Activated T-helper 9 cell treated with anti-CD3 and anti-CD28 coated beads, Interleukin-2, amount 50 U/mL, for 16 hours (primary cell): ENCODE measurements at regions not wholly inside any gene's neighbourhood (a gene's known extent, or its start where the extent isn't known, plus 50 kb on each side); places are given as distances from the start of the nearest gene placed in this dataset.
"Not testable (repeated sequence)": the region's sequence is repeated elsewhere in the genome, so short reads cannot be mapped to it uniquely, and the experiment has no call there.

Experiments used
- DNase-seq: peaks from one replicate; pipeline ENCODE4 v3.0.0-alpha.2; 2020; ENCODE audit warnings: low read depth

DNA sequence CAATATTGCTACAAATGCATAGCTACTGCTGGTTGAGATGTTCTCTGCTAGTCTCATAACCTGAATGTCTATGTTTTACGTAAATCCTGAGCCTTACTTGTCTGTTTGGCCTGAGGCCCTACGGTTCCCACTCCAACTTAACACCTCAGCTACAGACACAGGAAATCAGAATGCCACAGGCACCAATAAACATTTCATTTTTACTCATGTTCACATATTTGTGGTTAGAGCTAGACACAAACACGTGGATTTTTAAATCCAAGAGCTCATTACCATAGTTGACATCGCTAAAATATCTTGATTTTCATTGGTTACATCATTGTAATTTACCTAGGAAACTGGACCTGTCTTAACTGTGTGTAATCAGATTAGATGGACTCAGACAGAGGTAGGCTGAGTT is 263.8 kb upstream of the CDH19 start:
- DNase-seq, result no peak

DNA sequence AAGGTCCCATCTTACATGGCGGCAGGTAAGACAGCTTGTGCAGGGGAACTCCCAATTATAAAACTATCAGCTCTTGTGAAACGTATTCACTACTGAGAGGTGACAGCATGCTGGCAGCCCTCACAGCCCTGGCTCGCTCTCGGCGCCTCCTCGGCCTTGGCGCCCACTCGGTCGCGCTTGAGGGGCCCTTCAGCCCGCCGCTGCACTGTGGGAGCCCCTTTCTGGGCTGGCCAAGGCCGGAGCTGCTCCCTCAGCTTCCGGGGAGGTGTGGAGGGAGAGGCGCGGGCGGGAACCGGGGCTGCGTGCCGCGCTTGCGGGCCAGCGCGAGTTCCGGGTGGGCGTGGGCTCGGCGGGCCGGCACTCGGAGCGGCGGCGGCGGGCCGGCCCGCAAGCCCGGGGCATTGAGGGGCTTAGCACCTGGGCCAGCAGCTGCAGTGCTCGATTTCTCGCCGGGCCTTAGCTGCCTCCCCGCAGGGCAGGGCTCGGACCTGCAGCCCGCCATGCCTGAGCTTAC is 262.6 kb upstream of the CDH19 start:
- not testable (repeated sequence) for DNase-seq

DNA sequence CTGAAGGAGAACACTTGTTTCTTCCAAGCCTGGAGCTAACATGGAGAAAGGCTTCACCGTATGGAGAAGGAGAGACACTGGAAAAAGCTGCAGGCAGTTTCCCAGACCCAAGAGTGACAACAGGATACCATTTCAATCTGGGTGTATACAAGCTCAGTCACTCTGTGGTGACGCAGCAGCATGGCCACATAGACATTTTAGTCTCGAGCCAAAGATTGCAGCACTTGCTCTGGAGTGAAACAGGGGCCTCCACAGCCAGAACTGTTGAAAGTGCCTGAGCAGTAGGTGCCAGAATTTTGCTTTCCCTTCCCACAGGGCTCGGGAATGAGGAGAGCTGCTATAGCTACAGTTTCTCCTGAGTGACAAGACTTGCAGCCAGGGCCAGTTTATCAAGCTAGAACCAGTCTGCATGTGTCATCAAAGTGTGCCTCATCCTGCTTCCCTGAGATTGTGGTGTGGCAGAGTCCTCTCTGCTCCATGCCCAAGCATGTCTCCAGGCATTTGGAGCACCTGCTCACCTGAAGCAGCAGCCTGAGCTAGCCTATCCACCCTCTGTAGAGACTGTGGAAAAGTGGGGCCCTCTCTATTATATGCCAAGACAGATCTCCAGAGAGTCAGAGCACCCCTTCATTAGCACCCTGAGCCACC is 234.6 kb upstream of the CDH19 start:
- no peak for DNase-seq

DNA sequence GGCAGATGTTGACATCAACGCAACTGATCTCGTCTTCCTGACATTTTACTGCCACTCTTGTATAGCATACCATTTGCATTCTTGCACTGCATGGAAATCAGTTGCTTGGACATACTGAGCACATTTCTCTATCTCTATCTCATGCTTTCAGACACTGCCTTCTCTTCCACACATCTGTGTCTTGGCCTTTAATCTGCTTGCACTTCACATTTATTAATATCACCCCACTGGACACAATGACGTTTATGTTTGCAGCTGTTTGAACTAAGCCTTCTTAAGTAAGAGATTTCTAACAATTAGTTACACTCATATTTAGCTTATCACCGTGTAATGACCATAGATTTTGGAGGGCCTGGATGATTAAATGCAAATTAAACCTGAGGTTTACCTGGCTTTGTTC is 229.8 kb upstream of the CDH19 start:
- no peak for DNase-seq

DNA sequence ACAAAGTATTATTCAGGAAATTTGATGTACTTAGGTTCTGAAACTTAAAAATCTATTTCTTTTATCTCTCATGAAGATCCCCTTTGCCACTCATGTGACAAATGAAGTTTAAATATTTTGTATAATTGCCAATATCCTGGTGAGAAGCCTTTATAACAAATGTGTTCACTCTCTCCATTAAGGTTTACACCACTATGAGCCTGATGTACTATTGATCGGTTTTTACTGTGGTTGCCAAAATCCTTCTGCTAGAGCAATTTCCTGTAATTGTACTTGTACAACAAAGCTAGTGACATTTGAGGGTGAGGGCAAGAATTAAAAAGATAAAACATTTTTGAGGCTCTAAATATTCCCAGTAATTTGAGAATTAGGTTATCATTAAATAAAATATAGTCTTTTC is 222.3 kb upstream of the CDH19 start:
- DNase-seq, result no peak

DNA sequence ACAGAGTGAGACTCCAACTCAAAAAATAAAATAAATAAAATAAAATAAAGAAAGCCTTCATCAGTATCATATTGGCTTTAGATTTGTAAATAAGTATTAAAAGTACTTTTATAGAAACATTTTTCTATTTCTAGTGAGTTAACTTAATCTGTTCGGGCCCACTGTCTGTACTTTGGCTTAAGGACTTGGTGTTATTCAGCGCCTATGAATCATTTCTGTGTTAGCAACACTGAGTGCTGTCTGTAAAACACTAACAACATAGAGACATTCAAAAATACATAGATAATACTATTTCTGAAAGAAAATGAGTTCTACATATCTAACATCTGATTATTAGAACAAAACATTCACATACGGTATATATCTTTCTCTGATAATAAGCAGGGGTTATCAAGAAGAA is 221.5 kb upstream of the CDH19 start:
- DNase-seq, result no peak

DNA sequence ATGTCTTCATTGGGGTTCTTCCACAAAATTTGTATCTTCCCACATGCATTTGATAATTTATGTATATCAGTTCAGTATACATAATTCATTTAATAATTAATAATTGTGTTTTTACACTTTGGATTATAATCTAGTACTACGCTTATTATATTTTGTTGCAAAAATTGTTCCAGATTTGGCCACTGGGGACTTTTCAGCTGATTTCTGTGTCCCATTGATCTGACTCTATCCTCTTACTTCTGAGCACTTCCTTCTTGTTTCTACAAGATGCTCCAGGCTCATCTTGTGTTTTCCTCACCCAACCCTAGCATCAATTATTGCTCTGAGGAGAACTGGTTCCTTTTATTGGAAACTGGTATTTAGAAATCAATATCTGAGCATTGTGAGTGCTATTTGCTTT is 215.3 kb upstream of the CDH19 start:
- no peak for DNase-seq

DNA sequence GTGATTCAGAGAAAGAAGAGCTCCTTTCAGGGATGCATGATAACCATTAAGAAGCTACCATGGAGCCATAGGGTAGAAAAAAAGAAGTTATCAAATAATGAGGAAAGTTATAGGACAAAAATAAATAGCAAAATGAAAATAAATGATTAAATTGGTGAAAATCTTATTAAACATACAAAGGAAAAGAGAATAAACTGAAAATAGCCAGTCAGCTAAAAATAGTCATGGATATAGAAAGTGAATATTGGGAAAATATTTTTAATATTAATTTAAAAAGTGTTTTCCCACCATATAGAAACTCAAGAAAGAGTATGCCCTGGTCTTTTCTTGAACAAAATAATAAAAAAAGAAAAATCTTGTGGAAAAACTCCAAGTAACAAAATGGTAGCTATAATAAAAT is 209.2 kb upstream of the CDH19 start:
- DNase-seq, result no peak

DNA sequence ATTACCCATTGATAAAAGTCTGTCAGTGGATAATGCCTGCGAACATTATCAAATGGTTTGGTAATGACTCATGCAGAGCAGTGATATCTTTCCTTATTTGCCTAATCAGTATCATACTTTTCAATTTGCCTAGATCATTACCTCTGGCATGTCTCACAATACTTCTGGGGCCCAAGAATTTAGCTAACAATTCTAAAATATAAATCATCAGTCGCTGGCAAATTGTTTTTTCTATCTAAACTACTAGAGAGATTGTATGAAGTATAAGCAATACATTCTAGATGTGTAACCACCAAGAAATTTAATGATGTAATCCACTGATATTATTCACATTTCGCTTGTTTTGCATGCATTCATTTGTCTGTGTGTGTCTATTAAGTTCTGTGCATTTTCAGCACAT is 191.2 kb upstream of the CDH19 start:
- DNase-seq, result no peak

DNA sequence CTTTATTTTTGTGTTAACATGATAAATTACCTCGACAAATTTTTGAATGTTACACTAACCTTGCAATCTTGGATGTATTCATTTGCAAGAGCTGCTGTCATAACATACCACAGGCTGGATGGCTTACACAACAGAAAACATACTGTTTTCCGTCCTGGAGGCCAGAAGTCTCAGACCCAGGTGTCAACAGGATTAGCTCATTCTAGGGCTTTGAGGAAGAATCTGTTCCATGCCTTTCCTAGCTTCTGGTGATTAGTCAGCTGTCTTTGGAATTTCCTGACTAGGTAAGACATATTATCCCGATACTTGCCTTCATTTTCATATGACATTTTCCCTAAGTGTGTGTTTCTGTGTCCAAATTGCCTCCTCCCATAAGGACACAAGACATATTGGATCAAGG is 188.6 kb upstream of the CDH19 start:
- no peak for DNase-seq

DNA sequence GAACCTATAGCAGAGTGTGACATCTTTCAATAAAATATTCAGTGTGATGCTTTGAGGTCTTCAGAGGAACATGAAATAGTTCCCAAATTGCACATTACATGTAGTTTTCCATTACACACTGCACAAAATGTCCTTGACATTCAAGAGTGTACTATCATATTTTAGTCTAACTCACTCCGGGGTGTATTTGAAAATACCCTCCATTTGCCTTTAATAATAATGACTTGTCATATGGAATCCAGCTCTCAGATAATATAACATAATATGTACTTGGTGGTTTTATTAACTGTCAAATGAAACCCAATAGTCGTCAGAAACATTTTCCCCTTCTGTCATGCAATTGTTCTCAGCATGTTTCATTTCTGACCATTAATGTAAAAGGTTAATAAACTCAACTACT is 176.7 kb upstream of the CDH19 start:
- no peak for DNase-seq

DNA sequence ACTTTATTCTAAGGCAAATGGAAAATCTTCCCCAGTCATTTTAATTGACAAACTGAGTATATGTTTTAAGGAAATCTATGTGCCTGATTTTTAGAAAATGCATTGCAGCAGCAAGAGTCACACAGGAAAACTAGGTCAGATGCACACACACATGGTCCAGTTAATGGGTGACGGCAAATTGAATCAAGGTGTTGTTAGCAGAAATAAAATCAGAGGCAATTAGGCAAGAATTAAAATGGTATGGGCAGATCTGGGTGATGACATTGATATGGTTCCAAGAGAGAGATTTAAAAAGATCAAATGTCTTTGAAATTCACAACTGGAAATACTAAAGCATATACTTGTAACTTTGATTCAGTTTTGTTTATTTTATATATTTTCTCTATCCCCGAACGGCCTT is 174.2 kb upstream of the CDH19 start:
- no peak for DNase-seq

DNA sequence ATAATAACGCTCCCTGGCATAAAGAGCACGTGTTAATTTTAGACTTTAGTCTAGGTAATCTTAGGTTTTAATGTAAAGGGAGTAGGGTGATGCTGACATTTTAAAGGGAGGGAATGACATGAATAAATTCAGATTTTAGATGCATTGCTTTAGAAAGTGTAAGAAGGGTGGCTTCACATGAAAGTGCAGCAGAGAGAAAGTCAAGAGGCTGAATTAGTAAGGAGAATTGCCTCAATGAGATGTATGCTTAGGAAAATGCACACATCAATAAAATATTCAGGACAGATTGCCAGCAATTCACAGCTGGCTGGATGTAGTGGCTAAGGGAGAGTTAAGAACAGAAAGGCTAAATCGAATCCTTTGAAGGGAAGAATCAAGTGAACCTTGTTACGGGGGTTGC is 165.5 kb upstream of the CDH19 start:
- no peak for DNase-seq

DNA sequence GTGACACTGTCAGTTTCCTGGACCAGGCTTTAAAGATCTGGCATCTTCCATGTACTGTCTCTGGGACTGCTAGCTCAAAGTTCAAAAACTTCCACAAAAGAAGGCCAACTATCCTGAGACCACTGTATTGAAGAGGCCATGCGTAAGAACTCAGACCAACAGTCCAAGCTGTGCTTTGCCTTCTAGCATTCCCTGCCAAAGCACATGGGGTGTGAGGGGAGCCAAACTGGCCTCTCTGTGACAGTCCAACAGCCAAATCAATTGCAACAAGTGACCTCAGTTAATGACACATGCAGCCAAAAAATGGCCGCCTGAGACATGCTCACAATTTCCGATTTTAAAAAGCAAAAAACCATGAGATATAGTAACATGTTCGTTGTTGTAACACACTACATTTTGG is 160.3 kb upstream of the CDH19 start:
- DNase-seq, result no peak

DNA sequence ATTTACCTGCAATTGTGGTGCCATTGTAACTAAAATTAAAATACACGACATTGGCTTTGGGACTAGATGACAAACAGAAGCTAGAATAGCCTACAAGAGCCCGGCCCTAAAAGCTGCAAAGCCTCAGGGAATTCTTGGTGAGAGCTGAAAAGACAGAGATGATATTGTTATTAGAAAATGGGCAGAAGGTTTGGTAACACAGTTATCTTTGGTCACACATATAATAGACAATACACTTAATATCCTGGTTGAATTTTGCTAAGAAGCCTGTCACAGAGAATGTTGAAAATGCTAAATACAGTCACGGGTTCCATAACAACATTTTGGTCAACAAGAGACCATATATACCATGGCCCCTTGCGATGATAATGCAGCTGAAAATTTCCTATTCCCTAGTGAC is 157.3 kb upstream of the CDH19 start:
- DNase-seq, result no peak

DNA sequence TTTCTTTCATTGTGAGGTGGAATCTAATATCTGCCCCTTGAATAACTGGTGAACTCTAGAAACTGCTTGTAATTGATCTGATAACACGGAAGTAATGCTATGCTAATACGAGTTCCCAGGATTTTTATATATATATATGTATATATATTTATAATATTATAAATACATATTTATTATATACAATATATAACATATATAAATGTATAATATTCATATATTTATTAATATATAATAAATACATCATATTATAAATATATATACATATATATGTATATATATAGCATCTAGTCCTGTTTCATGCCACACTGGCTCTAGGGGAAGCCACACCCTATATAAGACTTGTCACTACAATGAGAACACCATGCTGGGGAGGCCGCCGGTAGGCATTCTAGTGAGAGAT is 156.7 kb upstream of the CDH19 start:
- DNase-seq, result no peak

DNA sequence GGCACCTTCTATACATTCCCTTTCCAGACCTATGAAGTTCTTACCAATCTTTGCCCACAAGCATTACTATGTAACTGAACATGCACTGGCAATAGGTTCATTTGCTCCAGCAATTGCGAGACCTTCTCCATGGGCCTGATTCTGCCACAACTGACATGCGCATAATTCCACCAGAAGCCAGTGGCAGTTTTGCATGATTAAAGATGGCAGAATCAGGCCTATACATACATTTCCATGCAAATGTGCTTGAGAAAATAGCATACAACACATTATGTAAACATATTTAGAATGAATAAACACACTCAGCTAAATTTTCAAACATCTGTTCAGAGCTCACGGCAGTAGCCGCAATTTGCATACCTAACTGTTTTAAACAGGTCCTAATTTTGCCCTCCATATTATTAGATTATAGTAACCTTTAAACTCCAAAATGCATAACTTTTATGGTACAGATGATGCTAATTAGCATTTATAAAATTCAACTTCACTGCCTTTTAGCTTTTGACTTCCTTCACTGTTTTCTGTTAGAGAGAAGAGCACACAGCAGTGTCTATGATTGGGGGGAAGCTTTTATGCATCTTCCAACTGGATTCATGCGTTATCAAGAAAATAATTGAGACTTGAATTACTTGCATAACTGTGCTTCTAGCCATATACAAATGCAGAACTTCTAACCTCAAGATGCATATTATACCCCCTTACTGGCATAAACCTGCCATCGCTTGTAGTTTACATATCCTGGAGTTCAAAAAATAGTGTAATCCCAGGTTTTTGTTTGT is 155.3 kb upstream of the CDH19 start:
- DNase-seq, result no peak

DNA sequence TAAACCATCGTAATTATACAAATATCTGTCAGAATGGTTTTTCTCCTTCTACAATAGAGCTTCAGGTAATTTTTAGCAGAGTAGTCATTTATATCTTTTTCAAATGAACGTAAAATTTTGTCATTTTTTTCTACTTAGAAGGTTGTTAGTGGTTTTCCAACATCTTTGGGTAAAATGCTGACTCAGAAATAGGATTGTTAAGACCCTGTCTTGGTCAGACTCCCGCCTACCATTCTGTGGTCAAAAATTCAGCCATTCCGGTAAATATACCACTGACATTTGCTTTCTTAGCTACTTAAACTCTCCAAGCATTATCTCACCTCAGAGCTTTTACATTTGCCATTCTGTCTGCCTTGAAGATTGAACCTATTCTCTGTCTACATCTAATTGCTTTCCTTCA is 154.1 kb upstream of the CDH19 start:
- no peak for DNase-seq

DNA sequence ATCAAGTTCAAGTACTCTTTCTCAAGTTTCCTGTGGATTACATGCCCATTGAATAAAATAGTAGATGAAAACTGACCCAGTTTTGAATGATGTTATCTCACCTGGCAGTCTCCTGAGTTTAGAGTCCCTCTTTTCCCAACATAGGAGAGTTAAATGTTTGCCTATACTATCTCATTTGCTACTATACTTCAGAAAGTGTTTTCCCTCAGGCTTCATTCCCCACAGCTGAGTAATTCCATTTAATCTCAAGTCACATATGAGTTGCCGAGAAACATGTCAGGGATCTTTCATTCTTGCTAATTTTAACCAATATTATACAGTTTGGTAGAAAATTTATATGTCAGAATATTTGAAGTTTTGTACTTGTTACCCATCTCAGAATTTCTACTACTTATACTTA is 150.4 kb upstream of the CDH19 start:
- DNase-seq, result no peak

DNA sequence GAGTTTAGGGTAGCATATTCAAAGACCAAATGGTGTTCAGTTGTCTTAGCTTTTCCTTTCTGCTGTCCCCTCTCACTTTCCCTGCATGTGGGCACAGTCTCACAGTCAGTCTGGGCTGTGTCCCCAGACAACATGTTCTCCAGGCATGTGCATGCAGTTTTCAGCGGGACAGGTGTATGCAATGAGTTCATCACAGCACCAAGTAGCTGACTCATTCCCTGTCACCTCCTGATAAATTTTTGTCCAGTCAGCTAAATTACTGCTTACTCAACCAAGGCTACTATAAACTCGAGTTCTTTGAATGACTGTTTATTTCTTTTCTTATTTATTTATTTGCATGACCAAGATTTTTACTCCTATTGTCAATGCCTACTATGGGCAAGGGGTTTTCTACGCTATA is 148.8 kb upstream of the CDH19 start:
- DNase-seq, result no peak

DNA sequence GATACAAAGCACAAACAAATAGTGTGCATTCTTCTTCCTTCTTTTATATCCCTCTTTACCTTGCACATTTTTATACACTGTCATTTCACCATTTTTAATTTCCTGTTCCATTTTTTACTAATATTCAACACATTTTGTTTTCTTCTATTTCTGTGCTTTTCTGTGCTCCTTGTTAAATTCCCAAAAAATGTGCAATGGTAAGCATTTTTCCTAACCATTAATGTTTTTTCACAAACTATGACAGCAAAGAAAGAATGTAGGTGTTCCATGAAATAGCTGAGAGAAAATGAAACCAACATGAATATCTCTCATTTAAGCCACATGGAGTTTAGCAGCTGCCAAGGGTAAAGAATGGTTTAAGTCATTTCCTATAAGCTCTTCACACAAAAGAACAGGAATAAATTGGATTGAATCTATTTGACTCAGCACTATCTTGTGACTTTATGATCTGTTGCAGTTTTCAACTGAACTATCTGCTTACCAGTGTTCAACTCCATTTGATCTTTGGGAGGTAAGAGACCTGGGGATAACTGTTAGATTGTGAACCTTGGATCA is 145.7 kb upstream of the CDH19 start:
- DNase-seq, result no peak

DNA sequence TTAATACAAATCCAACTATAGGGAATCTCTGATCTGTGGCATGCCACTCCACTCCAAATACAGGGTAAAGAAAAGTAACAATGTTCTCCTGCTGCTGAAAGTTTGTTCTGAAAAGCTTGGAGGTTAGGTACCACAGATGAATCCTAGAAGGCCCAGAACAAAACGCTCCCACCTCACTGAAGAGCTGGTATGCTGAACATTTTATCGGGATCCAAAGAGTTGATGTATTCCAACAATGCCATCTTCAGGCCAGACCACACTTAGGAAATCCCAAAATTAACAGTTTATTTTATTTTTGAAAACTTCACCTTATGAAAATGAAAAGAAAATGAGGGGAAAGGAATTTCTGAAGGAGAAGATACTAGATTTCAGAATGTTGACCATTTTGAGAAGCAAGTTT is 145.1 kb upstream of the CDH19 start:
- no peak for DNase-seq

DNA sequence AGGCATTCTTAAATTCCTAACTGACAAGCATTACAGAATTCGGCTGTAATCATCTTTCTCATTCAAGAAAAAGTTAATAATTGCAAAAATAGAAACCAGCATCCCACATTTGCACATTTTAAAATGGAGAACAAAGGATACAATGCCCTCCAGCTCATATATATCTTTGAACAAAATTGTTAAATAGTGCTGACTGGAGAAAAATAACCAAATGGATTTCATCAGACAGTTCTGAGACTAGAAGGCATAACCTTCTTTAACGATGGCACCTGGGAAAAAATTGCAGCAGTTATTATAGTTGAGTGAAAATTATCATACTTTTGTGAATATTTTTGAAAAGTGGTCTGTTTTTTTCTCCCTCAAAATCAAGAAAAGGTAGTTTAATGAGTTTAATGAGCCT is 138.9 kb upstream of the CDH19 start:
- no peak for DNase-seq

DNA sequence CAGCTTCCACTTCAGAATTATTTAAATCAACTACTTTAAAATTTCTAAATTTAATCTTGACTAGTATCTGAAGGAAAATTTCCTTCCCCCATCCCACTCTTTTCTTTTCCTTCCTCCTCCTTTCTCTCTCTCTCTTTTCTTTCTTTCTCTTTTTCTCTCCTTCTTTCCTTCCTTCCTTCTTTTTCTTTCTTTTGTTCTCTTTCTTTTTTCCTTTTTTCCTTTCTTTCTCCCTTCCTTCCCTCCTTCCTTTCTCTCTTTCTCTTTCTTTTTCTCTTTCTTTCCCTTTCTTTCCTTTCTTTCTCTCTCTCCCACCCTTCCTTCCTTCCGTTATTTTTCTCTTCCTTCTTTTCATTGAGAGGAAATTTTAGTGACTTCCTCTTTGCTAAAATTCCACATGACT is 132.0 kb upstream of the CDH19 start:
- no peak for DNase-seq
